ENCODE measurements at regions not wholly inside any gene's neighbourhood (a gene's known extent, or its start where the extent isn't known, plus 50 kb on each side); places are given as distances from the start of the nearest gene placed in this dataset.

DNA sequence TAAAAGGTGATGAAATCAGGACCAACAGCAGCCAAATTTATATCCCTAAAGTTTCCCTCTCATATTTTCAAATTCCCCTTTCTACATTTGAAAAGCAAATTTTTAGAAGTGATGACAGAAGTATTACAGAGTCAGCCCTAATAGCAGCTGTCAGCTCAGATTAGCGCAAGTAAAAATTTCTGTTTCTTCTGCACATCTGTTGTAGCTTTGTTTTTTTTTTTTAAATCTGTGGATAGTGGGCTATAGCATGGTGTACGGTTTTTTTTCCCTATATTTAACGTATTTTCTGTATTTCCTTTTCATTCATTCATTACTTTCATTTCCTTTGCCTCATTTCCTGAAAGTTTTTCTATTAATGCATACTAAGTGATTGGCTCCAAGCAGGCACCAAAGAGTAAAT lies 99.1 kb downstream of the MACIR start:
- TF ChIP-seq POLR2A (IDR thresholded peaks at IDR 0.05; ENCODE audit: low read depth, low read length) (no peak), POLR2AphosphoS5 (IDR thresholded peaks at IDR 0.05; ENCODE audit: low read depth, low read length) (no peak), TAF1 (IDR thresholded peaks at IDR 0.05; ENCODE audit: borderline replicate concordance, low read depth, low read length) (no peak)
- DNase-seq (ENCODE audit: insufficient read length), result no peak

GRCh38 chr5:103356350-103357091 lies 98.0 kb downstream of the MACIR start:
- DNase-seq (ENCODE audit: insufficient read length) (no peak), FAIRE-seq (peak; percentile 78)
- no peak for TF ChIP-seq POLR2A (IDR thresholded peaks at IDR 0.05; ENCODE audit: low read depth, low read length)
- no peak for TF ChIP-seq POLR2AphosphoS5 (IDR thresholded peaks at IDR 0.05; ENCODE audit: low read depth, low read length)
- TF ChIP-seq TAF1 (IDR thresholded peaks at IDR 0.05; ENCODE audit: borderline replicate concordance, low read depth, low read length), result no peak

More for the DNA sequence above, 99.1 kb downstream of the MACIR start:
- FAIRE-seq, result peak; percentile 61

- DNase-seq (ENCODE audit: insufficient read length) (no peak), FAIRE-seq (peak; percentile 21)
- no peak for TF ChIP-seq TAF1 (IDR thresholded peaks at IDR 0.05; ENCODE audit: borderline replicate concordance, low read depth, low read length)
- no peak for TF ChIP-seq POLR2A (IDR thresholded peaks at IDR 0.05; ENCODE audit: low read depth, low read length)
- no peak for TF ChIP-seq POLR2AphosphoS5 (IDR thresholded peaks at IDR 0.05; ENCODE audit: low read depth, low read length)
Measured at GRCh38 chr5:103355579-103355978, 97.0 kb downstream of the MACIR start.

DNA sequence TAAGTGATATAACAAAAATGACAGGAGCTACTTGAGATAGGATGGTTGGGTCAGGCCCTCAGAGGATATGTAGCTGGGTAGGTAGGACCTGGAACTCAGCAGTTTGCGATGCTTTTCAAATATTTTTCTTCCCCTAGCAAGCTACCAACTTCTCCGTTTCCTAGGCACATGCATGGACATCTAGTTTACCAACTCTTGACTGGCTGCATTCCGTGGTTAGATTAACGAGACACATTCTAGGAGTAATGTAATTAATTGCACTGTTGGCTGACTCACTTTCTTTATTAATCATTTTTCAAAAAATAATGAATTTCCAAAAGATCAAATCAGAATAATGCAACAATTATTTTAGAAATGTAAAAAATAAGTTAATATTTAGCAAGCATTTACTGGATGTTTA lies 95.9 kb downstream of the MACIR start:
- FAIRE-seq, result no peak
- no peak for DNase-seq (ENCODE audit: insufficient read length)
- TF ChIP-seq POLR2AphosphoS5 (IDR thresholded peaks at IDR 0.05; ENCODE audit: low read depth, low read length) (no peak), TAF1 (IDR thresholded peaks at IDR 0.05; ENCODE audit: borderline replicate concordance, low read depth, low read length) (no peak), POLR2A (IDR thresholded peaks at IDR 0.05; ENCODE audit: low read depth, low read length) (no peak)

- TF ChIP-seq POLR2AphosphoS5 (IDR thresholded peaks at IDR 0.05; ENCODE audit: low read depth, low read length), result no peak
- TF ChIP-seq POLR2A (IDR thresholded peaks at IDR 0.05; ENCODE audit: low read depth, low read length), result no peak
- no peak for TF ChIP-seq TAF1 (IDR thresholded peaks at IDR 0.05; ENCODE audit: borderline replicate concordance, low read depth, low read length)
- no peak for FAIRE-seq
- no peak for DNase-seq (ENCODE audit: insufficient read length)
Measured at GRCh38 chr5:103353581-103353980, 95.0 kb downstream of the MACIR start.

GRCh38 chr5:103347716-103348423 lies 89.3 kb downstream of the MACIR start:
- peak; percentile 81 for FAIRE-seq

GRCh38 chr5:103346162-103346748 lies 87.7 kb downstream of the MACIR start:
- peak; percentile 38 for FAIRE-seq
- TF ChIP-seq TAF1 (IDR thresholded peaks at IDR 0.05; ENCODE audit: borderline replicate concordance, low read depth, low read length), result no peak
- TF ChIP-seq POLR2AphosphoS5 (IDR thresholded peaks at IDR 0.05; ENCODE audit: low read depth, low read length), result no peak
- TF ChIP-seq POLR2A (IDR thresholded peaks at IDR 0.05; ENCODE audit: low read depth, low read length), result no peak
- DNase-seq (ENCODE audit: insufficient read length), result no peak

More at GRCh38 chr5:103347716-103348423, 89.3 kb downstream of the MACIR start:
- DNase-seq (ENCODE audit: insufficient read length), result no peak
- TF ChIP-seq TAF1 (IDR thresholded peaks at IDR 0.05; ENCODE audit: borderline replicate concordance, low read depth, low read length), result no peak
- no peak for TF ChIP-seq POLR2AphosphoS5 (IDR thresholded peaks at IDR 0.05; ENCODE audit: low read depth, low read length)
- no peak for TF ChIP-seq POLR2A (IDR thresholded peaks at IDR 0.05; ENCODE audit: low read depth, low read length)

DNA sequence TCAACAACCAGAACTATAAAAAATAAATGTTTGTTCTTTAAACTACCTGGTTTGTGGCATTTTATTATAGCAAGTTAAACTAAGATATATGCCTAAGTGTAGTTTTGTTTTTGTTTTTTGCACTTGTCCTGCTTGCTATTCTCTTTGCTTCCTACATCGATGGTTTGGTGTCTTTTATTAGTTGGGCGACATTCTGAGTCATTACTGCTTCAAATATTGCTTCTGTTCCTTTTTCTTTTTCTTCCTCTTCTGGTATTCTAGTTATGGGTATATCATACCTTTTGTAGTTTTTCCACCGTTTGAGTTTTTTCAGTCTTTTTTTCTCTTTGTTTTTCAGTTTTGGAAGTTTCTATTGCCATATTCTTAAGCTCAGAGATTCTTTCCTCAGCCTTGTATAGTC lies 86.9 kb downstream of the MACIR start:
- TF ChIP-seq POLR2A (IDR thresholded peaks at IDR 0.05; ENCODE audit: low read depth, low read length), result no peak
- no peak for TF ChIP-seq POLR2AphosphoS5 (IDR thresholded peaks at IDR 0.05; ENCODE audit: low read depth, low read length)
- no peak for TF ChIP-seq TAF1 (IDR thresholded peaks at IDR 0.05; ENCODE audit: borderline replicate concordance, low read depth, low read length)
- DNase-seq (ENCODE audit: insufficient read length) (no peak), FAIRE-seq (peak; percentile 48)

- no peak for TF ChIP-seq POLR2AphosphoS5 (IDR thresholded peaks at IDR 0.05; ENCODE audit: low read depth, low read length)
- no peak for TF ChIP-seq TAF1 (IDR thresholded peaks at IDR 0.05; ENCODE audit: borderline replicate concordance, low read depth, low read length)
- DNase-seq (ENCODE audit: insufficient read length) (peak; percentile 1), FAIRE-seq (peak; percentile 91)
Measured at GRCh38 chr5:103340717-103341388, 82.3 kb downstream of the MACIR start.

GRCh38 chr5:103340132-103340531 lies 81.6 kb downstream of the MACIR start:
- FAIRE-seq, result no peak
- no peak for DNase-seq (ENCODE audit: insufficient read length)
- TF ChIP-seq POLR2AphosphoS5 (IDR thresholded peaks at IDR 0.05; ENCODE audit: low read depth, low read length) (no peak), TAF1 (IDR thresholded peaks at IDR 0.05; ENCODE audit: borderline replicate concordance, low read depth, low read length) (no peak), POLR2A (IDR thresholded peaks at IDR 0.05; ENCODE audit: low read depth, low read length) (no peak)

GRCh38 chr5:103336941-103337340 lies 78.4 kb downstream of the MACIR start:
- no peak for TF ChIP-seq POLR2A (IDR thresholded peaks at IDR 0.05; ENCODE audit: low read depth, low read length)
- TF ChIP-seq POLR2AphosphoS5 (IDR thresholded peaks at IDR 0.05; ENCODE audit: low read depth, low read length), result no peak
- TF ChIP-seq TAF1 (IDR thresholded peaks at IDR 0.05; ENCODE audit: borderline replicate concordance, low read depth, low read length), result no peak
- DNase-seq (ENCODE audit: insufficient read length) (no peak), FAIRE-seq (no peak)

All from GM12892 (cell line).